Endothelial cell (in vitro differentiated cells): ENCODE measurements at regions not wholly inside any gene's neighbourhood (a gene's known extent, or its start where the extent isn't known, plus 50 kb on each side); places are given as distances from the start of the nearest gene placed in this dataset.

Source experiments
- DNase-seq: peaks from one replicate; pipeline ENCODE4 v3.0.0; 2021; ENCODE audit warnings: low spot score
- H3K27ac Mint-ChIP-seq: one replicate; pipeline ENCODE4 v1.8.0; 2021; ENCODE audit warnings: mixed read lengths, inconsistent platforms; ENCODE audit not compliant: unreplicated experiment
- H3K27me3 Mint-ChIP-seq: one replicate; pipeline ENCODE4 v1.8.0; 2021; ENCODE audit warnings: mild to moderate bottlenecking, moderate library complexity, mixed read lengths, inconsistent platforms; ENCODE audit not compliant: unreplicated experiment
- H3K36me3 Mint-ChIP-seq: one replicate; pipeline ENCODE4 v1.8.0; 2021; ENCODE audit warnings: mild to moderate bottlenecking, low read depth, mixed read lengths, inconsistent platforms; ENCODE audit not compliant: unreplicated experiment
- H3K4me1 Mint-ChIP-seq: one replicate; pipeline ENCODE4 v1.8.0; 2021; ENCODE audit warnings: mild to moderate bottlenecking, mixed read lengths, inconsistent platforms; ENCODE audit not compliant: unreplicated experiment
- H3K4me3 Mint-ChIP-seq: one replicate; pipeline ENCODE4 v1.8.0; 2021; ENCODE audit warnings: mild to moderate bottlenecking, mixed read lengths, inconsistent platforms; ENCODE audit not compliant: unreplicated experiment
- H3K9me3 Mint-ChIP-seq: one replicate; pipeline ENCODE4 v1.8.0; 2021; ENCODE audit warnings: mixed read lengths, inconsistent platforms; ENCODE audit not compliant: unreplicated experiment
- CTCF ChIP-seq: fragments of 200-600 bp; sonication (generic); IDR thresholded peaks from one replicate; pipeline ENCODE4 v1.5.0; 2021; ENCODE audit warnings: antibody characterized with exemption; ENCODE audit not compliant: unreplicated experiment

- Mint-ChIP-seq H3K27ac (no peak overlapping the region), H3K4me3 (no peak overlapping the region), H3K4me1 (peaks cover 6% of the 10 kb centered on the region), H3K36me3 (peaks cover 3% of the 10 kb centered on the region), H3K27me3 (no peaks in the 10 kb centered on the region), H3K9me3 (no peaks in the 10 kb centered on the region)
- DNase-seq, result no peak
- no peak for TF ChIP-seq CTCF
These were observed 277.6 kb downstream of the CDC5L start for GRCh38 chr6:44665143-44665542.

GRCh38 chr6:44665683-44666082, 278.2 kb downstream of the CDC5L start:
- DNase-seq, result no peak
- Mint-ChIP-seq H3K4me1 (peaks cover 6% of the 10 kb centered on the region), H3K27me3 (no peaks in the 10 kb centered on the region), H3K27ac (no peak overlapping the region), H3K9me3 (no peaks in the 10 kb centered on the region), H3K4me3 (no peak overlapping the region), H3K36me3 (peaks cover 3% of the 10 kb centered on the region)
- TF ChIP-seq CTCF, result no peak

- H3K9me3 Mint-ChIP-seq, result no peaks in the 10 kb centered on the region
- H3K4me3 Mint-ChIP-seq, result no peak overlapping the region
- H3K36me3 Mint-ChIP-seq, result peaks cover 3% of the 10 kb centered on the region
- H3K27me3 Mint-ChIP-seq, result peaks cover under 1% of the 10 kb centered on the region
- peaks cover 6% of the 10 kb centered on the region for H3K4me1 Mint-ChIP-seq
- no peak overlapping the region for H3K27ac Mint-ChIP-seq
- DNase-seq, result no peak
- no peak for TF ChIP-seq CTCF
These were observed 278.8 kb downstream of the CDC5L start for GRCh38 chr6:44666324-44666723.

- Mint-ChIP-seq H3K9me3 (no peaks in the 10 kb centered on the region), H3K27me3 (peaks cover 1% of the 10 kb centered on the region), H3K4me3 (no peak overlapping the region), H3K4me1 (peaks cover 6% of the 10 kb centered on the region), H3K36me3 (peaks cover 3% of the 10 kb centered on the region), H3K27ac (no peak overlapping the region)
- TF ChIP-seq CTCF, result no peak
- DNase-seq, result no peak
These were observed 279.7 kb downstream of the CDC5L start for GRCh38 chr6:44667226-44667625.

GRCh38 chr6:44667668-44668390, 280.3 kb downstream of the CDC5L start:
- Mint-ChIP-seq H3K27ac (no peak overlapping the region), H3K9me3 (no peaks in the 10 kb centered on the region), H3K4me3 (no peak overlapping the region), H3K27me3 (peaks cover 1% of the 10 kb centered on the region), H3K36me3 (peaks cover 3% of the 10 kb centered on the region), H3K4me1 (peaks cover 4% of the 10 kb centered on the region)
- peak; percentile 44 for DNase-seq
- TF ChIP-seq CTCF, result peak; percentile 60
